ENCODE measurements at regions not wholly inside any gene's neighbourhood (a gene's known extent, or its start where the extent isn't known, plus 50 kb on each side); places are given as distances from the start of the nearest gene placed in this dataset.

DNA sequence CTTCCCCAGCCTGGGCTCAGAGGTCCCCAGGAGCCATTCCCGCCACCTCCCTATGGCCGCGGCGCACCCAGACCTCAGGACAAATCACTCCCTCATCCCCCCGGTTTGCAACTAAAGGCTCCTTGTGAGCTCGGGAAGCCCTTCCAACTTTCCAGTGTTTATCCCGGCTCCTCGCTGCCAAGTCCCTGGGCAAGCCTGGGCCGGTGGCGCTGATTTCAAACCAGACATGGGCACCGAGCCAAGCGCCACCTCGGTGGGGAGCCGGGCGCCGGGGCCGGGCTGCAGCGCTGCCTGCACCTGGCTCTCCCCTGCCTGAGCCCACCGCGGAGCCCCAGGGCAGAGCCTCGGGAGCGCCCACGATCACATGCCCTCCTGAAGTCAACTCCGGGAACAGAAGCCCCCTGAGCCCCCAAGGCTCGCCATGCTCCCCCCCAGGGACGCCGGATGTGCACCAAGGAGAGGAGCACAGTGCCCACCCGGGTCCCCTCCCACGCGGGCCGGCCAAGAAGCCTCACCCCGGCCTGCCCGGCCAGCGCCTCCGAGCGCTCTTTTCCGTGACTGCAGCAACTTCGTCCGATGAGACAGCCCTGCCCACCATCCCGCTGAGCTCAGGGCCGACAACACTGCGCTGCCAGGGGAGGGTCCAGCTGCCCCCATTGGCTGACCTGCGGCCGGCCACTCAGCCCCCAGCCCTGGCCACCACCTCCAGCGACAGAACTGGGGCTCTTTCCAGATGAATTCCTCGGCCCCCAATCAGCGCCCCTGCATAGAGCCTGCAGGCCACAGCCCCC is 50.0 kb downstream of the NCOR2 start:
- no peak for DNase-seq (ENCODE audit: low read depth)

DNA sequence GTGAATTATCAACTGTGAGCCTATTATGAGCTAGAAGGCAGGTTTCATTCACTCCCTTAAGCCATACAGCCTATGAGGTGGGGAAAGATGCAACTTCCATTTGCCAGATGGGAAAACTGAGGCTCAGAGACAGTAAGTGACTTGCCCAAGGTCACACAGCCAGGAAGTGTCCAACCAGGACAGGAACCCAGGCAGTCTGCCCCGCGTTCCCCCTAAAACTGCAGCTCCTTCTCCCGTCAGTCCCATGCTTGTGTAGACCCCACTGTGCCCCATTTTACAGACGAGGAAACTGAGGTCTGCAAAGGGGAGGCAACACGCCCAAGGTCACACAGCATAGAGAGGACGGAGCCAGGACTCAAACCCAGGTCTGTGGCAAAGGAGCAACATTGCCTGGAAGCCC is 50.6 kb downstream of the NCOR2 start:
- no peak for DNase-seq (ENCODE audit: low read depth)

DNA sequence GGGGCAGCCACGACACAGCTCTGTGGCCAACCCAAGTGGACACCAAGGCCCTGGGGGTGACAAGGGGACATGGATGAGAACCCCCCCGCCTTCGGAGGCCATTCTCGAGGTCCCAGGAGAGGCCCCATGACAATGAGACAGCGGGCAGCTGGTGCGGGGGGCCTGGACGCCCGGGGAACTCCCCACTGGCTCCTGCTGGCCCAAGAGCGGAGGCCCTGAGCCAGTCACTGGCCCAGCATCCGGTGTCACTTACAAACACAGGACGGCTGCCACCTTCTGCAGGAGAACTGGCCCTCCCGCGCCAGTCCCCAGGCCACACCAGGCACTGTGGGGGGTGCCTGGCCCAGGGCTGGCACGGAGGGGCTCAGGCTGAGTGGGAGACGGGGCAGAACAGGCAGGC is 51.4 kb downstream of the NCOR2 start:
- no peak for DNase-seq (ENCODE audit: low read depth)

DNA sequence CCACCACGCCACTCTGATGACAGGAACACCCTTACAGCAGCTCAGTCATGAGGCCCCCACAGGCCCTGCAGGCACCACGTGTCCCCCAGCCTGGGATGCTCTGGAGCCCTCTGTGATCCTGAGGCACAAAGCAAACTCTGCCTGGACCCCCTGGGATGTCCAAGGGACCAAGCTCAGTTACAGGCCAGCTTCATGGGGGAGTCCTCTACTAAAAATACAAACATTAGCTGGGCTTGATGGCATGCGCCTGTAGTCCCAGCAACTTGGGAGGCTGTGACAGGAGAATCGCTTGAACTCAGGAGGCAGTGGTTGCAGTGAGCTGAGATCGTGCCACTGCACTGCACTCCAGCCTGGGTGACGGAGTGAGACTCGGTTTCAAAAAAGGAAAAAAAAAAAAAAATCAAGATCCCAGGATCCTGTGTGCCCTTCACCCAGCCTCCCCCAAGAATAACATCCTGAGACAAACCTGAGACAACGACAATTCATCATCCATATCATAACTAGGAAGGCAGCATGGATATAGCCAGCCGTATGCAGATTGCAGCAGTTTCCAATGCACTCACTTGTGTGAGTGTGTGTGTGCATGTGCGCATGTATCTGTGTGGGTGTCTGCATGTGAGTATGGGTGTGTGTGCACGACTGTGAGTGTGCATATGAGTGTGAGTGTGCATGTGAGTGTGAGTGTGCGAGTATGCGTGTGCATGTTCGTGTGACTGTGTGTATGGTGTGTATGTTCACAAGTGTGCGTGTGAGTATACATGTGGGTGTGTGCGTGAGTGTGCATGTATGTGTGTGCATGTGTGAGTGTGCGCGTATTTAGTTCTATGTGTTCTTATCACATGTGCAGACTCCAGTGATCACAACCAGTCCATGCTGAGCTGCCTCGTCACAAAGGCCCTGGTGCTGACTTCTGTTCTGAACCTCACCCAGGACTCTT is 52.1 kb downstream of the NCOR2 start:
- DNase-seq (ENCODE audit: low read depth) = no peak

DNA sequence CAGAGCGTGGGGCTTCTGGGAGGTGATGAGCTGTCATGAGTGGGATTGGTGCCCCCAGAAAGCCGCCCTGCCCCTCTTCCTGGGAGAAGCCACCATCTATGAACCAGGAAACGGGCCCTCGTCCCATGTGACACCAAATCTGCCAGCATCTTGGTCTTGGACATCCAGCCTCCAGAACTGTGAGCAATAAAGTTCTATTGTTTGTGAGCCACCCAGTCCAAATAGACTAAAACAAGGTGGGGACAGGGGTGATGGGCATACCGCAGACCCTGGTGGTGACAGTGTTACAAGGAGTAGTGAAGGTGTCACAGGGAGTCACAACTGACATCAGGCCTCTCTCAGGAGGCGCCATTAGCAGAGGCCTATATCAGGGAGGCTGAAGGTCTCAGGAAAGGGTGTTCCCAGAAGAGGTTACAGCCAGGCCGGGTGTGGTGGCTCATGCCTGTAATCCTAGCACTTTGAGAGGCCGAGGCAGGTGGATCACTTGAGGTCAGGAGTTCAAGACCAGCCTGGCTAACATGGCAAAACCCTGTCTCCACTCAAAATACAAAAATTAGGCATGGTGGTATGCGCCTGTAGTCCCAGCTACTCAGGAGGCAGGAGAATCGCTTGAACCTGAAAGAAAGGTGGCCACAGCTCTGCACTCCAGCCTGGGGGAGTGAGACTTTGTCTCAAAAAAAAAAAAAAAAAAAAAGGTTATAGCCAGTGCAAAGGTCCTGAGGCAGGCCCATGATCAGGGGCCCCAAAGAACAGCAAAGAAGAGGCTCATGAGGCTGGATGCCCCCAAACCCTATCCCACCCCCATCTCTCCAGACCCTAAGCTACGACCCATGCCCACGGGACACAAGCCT is 53.0 kb downstream of the NCOR2 start:
- DNase-seq (ENCODE audit: low read depth) = no peak

DNA sequence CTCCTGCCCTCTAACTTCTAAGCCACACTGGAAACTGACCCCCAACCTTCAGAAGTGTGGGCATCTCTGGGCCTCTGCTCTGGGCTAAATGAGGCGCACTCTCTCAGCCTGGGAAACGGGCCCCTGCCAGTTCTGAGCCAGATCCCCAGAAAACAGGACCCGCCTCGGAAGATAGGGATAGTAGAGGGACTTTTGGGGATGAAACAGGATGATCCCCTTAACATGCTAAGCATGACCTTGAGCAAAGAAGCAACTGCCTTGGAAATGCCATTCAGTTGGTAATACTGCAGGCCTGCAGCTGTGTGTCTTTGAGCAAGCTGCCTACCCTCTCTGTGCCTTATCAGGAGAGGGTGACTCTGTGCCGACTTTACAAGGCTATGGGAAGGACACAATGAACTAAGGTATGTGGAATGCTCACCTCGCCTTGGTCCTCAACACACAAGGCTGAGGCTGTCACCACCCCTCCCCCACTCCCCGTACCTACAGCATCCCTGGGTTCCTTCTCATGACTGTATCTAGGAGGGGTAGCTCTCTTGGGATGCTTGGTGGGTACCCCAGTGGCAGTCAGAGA is 54.0 kb downstream of the NCOR2 start:
- DNase-seq (ENCODE audit: low read depth) = no peak

- no peak for DNase-seq (ENCODE audit: low read depth)
Measured at GRCh38 chr12:124512667-124513296, 54.6 kb downstream of the NCOR2 start.

GRCh38 chr12:124511259-124511985 is 56.0 kb downstream of the NCOR2 start:
- no peak for DNase-seq (ENCODE audit: low read depth)

GRCh38 chr12:124510301-124510970 is 57.0 kb downstream of the NCOR2 start:
- DNase-seq (ENCODE audit: low read depth) = no peak

DNA sequence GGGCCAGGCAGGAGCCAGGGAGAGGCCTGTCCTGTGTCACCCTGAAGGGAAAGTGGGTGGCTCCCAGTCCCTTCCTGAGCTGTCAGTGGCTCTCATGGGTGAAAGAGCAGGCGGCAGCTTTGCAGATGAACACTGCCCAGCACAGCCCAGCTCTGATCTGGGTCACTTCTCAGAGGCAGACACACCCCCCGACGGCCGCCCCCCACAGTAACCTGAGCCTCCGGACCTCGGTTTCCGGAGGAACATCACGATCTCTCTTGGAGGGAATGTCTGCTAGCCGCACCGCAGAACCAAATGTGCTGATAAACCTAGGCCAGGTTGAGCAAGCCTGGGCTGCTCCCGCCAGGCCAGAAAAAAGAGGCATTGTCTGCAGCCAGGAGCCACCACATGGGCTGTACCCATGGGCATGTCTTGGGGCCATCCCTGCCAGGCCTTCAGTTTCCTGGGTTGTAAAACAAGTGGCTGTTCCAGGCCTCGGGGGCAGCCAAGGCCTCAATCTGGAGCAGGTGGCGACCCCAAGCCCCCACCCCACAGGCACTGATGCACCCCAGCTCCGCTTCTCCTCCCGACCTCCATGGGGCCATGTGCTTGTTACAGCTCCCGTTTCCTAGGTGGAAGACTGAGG is 57.6 kb downstream of the NCOR2 start:
- no peak for DNase-seq (ENCODE audit: low read depth)

GRCh38 chr12:124509300-124509675 is 58.1 kb downstream of the NCOR2 start:
- DNase-seq (ENCODE audit: low read depth) = no peak

GRCh38 chr12:124508381-124509079 is 58.9 kb downstream of the NCOR2 start:
- no peak for DNase-seq (ENCODE audit: low read depth)

DNA sequence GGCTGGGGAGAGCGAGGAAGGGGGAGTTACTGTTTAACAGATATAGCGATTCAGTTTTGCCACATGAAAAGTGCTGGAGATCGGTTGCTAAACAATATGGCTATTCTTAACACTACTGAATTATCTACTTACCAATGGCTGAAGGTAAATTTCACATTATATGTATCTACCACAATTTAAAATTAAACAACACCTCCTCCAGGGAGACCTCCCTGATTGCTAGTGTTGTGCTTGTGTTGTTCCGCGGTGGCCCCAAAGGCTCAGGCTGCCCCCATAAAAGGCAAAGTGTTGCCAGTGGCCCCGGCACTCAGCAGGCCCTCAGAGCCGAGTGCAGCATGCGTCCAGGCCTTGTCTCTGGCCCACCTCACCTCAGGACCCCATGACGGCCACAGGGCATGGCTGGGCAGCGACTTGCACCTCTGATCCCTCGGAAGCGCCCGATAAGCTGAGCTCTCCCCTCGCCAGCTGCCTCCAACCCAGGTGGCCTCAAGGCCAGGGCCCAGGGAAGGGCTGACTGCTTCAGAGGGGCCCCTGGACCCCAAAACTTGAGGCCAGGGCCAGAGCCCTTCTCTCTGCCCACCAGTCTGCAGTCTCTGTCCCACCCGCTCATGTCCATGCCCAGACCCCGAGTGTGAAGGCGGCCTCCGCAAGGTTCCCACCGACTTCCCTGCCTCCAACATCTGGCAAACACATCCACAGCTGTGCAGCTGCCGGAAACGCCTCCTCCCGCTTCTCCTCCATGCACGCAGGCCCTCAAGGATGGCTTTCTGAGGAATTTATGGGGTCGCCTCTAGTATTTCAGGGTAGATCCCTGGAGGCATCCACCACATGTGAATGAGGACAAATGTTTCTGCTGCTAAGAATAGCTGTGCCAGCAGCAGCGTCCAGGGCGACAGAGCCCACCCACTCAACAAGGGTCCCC is 60.0 kb downstream of the NCOR2 start:
- DNase-seq (ENCODE audit: low read depth) = no peak

GRCh38 chr12:124506832-124507153 is 60.6 kb downstream of the NCOR2 start:
- no peak for DNase-seq (ENCODE audit: low read depth)

DNA sequence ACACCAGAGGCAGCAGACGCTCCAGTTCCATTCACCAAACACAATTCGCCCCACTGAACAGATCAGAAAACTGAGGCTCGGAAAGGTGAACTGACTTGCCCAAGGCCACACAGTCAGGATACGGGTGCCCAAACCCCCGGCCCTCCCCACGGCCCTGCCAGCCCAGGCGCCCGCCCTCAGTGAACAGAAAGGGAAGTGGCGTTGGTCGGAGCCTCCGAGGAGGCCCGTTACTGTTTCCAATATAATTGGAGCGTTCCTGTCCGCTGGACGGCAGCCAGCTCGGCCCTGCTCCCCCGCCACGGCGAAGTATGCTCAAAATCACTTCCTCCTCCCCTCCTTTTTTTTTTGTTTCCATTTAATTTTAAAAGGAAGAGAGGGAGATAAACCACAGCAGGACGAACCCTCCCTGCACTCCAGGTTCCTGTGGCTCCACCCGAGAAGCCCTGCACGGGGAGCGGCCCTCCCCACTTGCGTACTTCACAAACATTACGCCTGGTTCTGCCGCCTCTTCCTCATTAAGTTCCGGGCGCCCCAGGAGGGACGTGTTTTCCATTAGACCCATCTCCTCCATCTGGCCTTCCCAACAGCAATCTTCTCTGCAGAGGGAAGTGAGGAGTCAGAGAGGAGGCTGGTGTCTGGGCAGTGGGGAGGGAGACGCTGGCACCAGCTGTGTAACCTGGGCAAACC is 61.1 kb downstream of the NCOR2 start:
- no peak for DNase-seq (ENCODE audit: low read depth)

- no peak for DNase-seq (ENCODE audit: low read depth)
Measured at GRCh38 chr12:124505001-124505818, 62.2 kb downstream of the NCOR2 start.

Measured in stimulated activated CD8-positive, alpha-beta memory T cell treated with anti-CD3 and anti-CD28 coated beads, Interleukin-12 subunit alpha, Interleukin-12 subunit beta, amount 100 ng/mL, for 4 hours (primary cell).